ENCODE measurements at regions not wholly inside any gene's neighbourhood (a gene's known extent, or its start where the extent isn't known, plus 50 kb on each side); places are given as distances from the start of the nearest gene placed in this dataset.

- H3K4me3 ChIP-seq (ENCODE audit: low read depth, low read length, poor library complexity, severe bottlenecking) = no peak overlapping the region
- TF ChIP-seq CTCF (conservative IDR thresholded peaks at IDR 0.05; ENCODE audit: low read depth, low read length) = no peak
- no peak for TF ChIP-seq EZH2 (IDR thresholded peaks at IDR 0.05; ENCODE audit: borderline replicate concordance, low read depth, low read length, poor library complexity, severe bottlenecking)
- no peaks in the 10 kb centered on the region for H3K36me3 ChIP-seq (ENCODE audit: insufficient read depth, low read length, poor library complexity, severe bottlenecking)
- CTCF ChIA-PET = no interaction called here
- DNase-seq (ENCODE audit: low spot score) = no peak
- H3K4me1 ChIP-seq (ENCODE audit: insufficient read depth, low read length, poor library complexity, severe bottlenecking) = no peaks in the 10 kb centered on the region
- H3K27ac ChIP-seq (ENCODE audit: low read depth, low read length, poor library complexity, severe bottlenecking) = no peak overlapping the region
- H3K27me3 ChIP-seq (replicated peaks; ENCODE audit: insufficient read depth, low read depth, low read length, poor library complexity) = no peaks in the 10 kb centered on the region
- BruUV-seq (replicated peaks) = no TSS peak
- no peaks in the 10 kb centered on the region for H3K9me3 ChIP-seq (ENCODE audit: low read depth, low read length, poor library complexity, severe bottlenecking)
- intact Hi-C loops (cut with micrococcal nuclease; ENCODE audit: unreplicated experiment) = no loop called here
- POLR2A ChIA-PET (ENCODE audit: low non-redundant PET) = no interaction called here
Observed at GRCh38 chr13:75008926-75009325, 473.0 kb downstream of the TBC1D4 start.

GRCh38 chr13:74990992-74991391 lies 491.0 kb downstream of the TBC1D4 start:
- Histone ChIP-seq H3K27ac (ENCODE audit: low read depth, low read length, poor library complexity, severe bottlenecking) (no peak overlapping the region), H3K27me3 (replicated peaks; ENCODE audit: insufficient read depth, low read depth, low read length, poor library complexity) (no peaks in the 10 kb centered on the region), H3K36me3 (ENCODE audit: insufficient read depth, low read length, poor library complexity, severe bottlenecking) (no peaks in the 10 kb centered on the region), H3K4me3 (ENCODE audit: low read depth, low read length, poor library complexity, severe bottlenecking) (no peak overlapping the region), H3K4me1 (ENCODE audit: insufficient read depth, low read length, poor library complexity, severe bottlenecking) (no peaks in the 10 kb centered on the region), H3K9me3 (ENCODE audit: low read depth, low read length, poor library complexity, severe bottlenecking) (no peaks in the 10 kb centered on the region)
- no peak for DNase-seq (ENCODE audit: low spot score)
- CTCF ChIA-PET = no interaction called here
- intact Hi-C loops (cut with micrococcal nuclease; ENCODE audit: unreplicated experiment) = no loop called here
- no TSS peak for BruUV-seq (replicated peaks)
- POLR2A ChIA-PET (ENCODE audit: low non-redundant PET) = no interaction called here
- TF ChIP-seq CTCF (conservative IDR thresholded peaks at IDR 0.05; ENCODE audit: low read depth, low read length) = no peak
- no peak for TF ChIP-seq EZH2 (IDR thresholded peaks at IDR 0.05; ENCODE audit: borderline replicate concordance, low read depth, low read length, poor library complexity, severe bottlenecking)

- DNase-seq (ENCODE audit: low spot score) = no peak
- Histone ChIP-seq H3K9me3 (ENCODE audit: low read depth, low read length, poor library complexity, severe bottlenecking) (no peaks in the 10 kb centered on the region), H3K4me1 (ENCODE audit: insufficient read depth, low read length, poor library complexity, severe bottlenecking) (no peaks in the 10 kb centered on the region), H3K27me3 (replicated peaks; ENCODE audit: insufficient read depth, low read depth, low read length, poor library complexity) (no peaks in the 10 kb centered on the region), H3K27ac (ENCODE audit: low read depth, low read length, poor library complexity, severe bottlenecking) (no peak overlapping the region), H3K36me3 (ENCODE audit: insufficient read depth, low read length, poor library complexity, severe bottlenecking) (no peaks in the 10 kb centered on the region), H3K4me3 (ENCODE audit: low read depth, low read length, poor library complexity, severe bottlenecking) (no peak overlapping the region)
- intact Hi-C loops (cut with micrococcal nuclease; ENCODE audit: unreplicated experiment) = no loop called here
- ChIA-PET POLR2A (ENCODE audit: low non-redundant PET) (no interaction called here), CTCF (no interaction called here)
- no peak for TF ChIP-seq EZH2 (IDR thresholded peaks at IDR 0.05; ENCODE audit: borderline replicate concordance, low read depth, low read length, poor library complexity, severe bottlenecking)
- TF ChIP-seq CTCF (conservative IDR thresholded peaks at IDR 0.05; ENCODE audit: low read depth, low read length) = no peak
- no TSS peak for BruUV-seq (replicated peaks)
Observed at GRCh38 chr13:74987124-74987690, 494.8 kb downstream of the TBC1D4 start.
